ENCODE measurements at regions not wholly inside any gene's neighbourhood (a gene's known extent, or its start where the extent isn't known, plus 50 kb on each side); places are given as distances from the start of the nearest gene placed in this dataset.

DNA sequence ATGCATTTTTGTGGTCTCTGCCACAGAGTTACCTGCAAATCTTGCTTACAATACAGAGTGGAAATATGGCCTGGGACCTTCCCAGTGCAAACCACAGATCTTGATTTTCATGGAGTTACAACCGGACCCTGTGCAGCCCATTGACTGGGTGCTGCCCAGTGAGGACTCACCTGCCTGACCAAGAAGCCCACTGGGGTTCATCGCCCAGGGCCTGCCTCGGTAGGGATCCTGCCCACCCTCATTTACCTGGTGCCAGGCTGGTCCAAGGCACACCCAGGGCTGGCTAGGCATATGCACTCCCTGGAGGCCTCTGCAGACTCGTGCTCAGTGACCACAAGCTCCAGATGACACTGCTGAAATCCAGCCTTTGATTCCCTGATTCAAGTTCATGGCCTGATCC is 572.7 kb downstream of the NPHP4 start:
- TF ChIP-seq, protein P1, sequence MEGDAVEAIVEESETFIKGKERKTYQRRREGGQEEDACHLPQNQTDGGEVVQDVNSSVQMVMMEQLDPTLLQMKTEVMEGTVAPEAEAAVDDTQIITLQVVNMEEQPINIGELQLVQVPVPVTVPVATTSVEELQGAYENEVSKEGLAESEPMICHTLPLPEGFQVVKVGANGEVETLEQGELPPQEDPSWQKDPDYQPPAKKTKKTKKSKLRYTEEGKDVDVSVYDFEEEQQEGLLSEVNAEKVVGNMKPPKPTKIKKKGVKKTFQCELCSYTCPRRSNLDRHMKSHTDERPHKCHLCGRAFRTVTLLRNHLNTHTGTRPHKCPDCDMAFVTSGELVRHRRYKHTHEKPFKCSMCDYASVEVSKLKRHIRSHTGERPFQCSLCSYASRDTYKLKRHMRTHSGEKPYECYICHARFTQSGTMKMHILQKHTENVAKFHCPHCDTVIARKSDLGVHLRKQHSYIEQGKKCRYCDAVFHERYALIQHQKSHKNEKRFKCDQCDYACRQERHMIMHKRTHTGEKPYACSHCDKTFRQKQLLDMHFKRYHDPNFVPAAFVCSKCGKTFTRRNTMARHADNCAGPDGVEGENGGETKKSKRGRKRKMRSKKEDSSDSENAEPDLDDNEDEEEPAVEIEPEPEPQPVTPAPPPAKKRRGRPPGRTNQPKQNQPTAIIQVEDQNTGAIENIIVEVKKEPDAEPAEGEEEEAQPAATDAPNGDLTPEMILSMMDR (IDR thresholded peaks at IDR 0.05): no peak
- no peak for TF ChIP-seq POLR2A (IDR thresholded peaks at IDR 0.05)

All from right lobe of liver (tissue), 4 donors.